ENCODE measurements at regions not wholly inside any gene's neighbourhood (a gene's known extent, or its start where the extent isn't known, plus 50 kb on each side); places are given as distances from the start of the nearest gene placed in this dataset.

DNA sequence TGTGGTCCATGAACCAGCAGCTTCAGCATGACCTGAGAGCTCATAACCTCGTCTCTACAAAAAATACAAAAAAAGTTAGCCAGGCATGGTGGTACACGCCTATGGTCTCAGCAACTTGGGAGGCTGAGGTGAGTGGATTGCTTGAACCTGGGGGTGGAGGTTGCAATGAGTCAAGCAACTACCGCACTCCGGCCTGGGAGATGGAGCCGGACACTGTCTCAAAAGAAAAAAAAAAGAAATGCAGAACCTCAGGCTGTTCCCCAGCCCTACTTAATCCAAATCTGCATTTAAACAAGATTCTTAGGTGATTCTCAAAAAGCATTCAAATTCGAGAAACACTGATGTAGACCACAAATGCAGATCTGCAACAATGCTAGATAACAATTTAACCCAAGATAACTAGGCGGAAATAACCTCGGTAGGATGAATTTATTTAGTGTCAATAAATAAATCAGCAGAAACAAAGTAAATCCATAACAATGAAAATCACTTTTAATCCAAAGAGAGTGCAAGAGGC lies 203.5 kb downstream of the SP3 start:
- TF ChIP-seq, protein P1, sequence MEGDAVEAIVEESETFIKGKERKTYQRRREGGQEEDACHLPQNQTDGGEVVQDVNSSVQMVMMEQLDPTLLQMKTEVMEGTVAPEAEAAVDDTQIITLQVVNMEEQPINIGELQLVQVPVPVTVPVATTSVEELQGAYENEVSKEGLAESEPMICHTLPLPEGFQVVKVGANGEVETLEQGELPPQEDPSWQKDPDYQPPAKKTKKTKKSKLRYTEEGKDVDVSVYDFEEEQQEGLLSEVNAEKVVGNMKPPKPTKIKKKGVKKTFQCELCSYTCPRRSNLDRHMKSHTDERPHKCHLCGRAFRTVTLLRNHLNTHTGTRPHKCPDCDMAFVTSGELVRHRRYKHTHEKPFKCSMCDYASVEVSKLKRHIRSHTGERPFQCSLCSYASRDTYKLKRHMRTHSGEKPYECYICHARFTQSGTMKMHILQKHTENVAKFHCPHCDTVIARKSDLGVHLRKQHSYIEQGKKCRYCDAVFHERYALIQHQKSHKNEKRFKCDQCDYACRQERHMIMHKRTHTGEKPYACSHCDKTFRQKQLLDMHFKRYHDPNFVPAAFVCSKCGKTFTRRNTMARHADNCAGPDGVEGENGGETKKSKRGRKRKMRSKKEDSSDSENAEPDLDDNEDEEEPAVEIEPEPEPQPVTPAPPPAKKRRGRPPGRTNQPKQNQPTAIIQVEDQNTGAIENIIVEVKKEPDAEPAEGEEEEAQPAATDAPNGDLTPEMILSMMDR (conservative IDR thresholded peaks at IDR 0.05; ENCODE audit: low read depth, low read length) = no peak
- no peak for TF ChIP-seq EZH2 (IDR thresholded peaks at IDR 0.05; ENCODE audit: borderline replicate concordance, low read depth, low read length, poor library complexity, severe bottlenecking)

All from A673 (cell line).